Omental fat pad (tissue), 3 donors: ENCODE measurements at regions not wholly inside any gene's neighbourhood (a gene's known extent, or its start where the extent isn't known, plus 50 kb on each side); places are given as distances from the start of the nearest gene placed in this dataset.

Experiments
- ATAC-seq: fragments of 150-250 bp; one replicate; pipeline ENCODE4 v1.9.1; 2016; ENCODE audit warnings: mild to moderate bottlenecking, moderate library complexity; ENCODE audit not compliant: low FRiP score
- DNase-seq: peaks from one replicate; pipeline ENCODE4 v3.0.0-alpha.2; 2019; ENCODE audit warnings: low spot score
- TF ChIP-seq, protein P1 (sequence below), 3 donors: fragments of 450-650 bp; IDR thresholded peaks; one replicate each; pipeline ENCODE4 v1.5.1; 2016 to 2017; ENCODE audit warnings: antibody characterized with exemption in 3 of 3, mild to moderate bottlenecking in 3 of 3, moderate library complexity in 2 of 3

DNA sequence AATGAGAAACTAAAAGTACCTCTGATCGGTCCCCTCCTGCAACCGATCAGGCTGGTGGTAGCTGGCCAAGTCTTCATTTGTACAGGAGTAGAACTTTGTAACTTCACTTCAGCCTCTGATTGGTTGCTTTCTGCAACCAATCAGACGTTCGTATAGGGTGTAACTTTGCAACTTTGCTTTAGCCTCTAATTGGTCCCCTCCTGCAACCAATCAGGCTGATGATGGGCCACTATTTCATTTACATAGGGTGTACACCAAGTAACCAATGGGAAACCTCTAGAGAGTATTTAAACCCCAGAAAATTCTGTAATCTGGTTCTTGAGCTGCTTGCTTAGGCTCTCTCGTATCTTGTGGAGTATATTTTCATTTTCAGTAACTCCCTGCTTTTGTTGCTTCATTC lies 445.5 kb downstream of the MED10 start:
- no peak for DNase-seq
- ATAC-seq, result no peak
- TF ChIP-seq, protein P1, sequence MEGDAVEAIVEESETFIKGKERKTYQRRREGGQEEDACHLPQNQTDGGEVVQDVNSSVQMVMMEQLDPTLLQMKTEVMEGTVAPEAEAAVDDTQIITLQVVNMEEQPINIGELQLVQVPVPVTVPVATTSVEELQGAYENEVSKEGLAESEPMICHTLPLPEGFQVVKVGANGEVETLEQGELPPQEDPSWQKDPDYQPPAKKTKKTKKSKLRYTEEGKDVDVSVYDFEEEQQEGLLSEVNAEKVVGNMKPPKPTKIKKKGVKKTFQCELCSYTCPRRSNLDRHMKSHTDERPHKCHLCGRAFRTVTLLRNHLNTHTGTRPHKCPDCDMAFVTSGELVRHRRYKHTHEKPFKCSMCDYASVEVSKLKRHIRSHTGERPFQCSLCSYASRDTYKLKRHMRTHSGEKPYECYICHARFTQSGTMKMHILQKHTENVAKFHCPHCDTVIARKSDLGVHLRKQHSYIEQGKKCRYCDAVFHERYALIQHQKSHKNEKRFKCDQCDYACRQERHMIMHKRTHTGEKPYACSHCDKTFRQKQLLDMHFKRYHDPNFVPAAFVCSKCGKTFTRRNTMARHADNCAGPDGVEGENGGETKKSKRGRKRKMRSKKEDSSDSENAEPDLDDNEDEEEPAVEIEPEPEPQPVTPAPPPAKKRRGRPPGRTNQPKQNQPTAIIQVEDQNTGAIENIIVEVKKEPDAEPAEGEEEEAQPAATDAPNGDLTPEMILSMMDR (IDR thresholded peaks at IDR 0.05), result no peak

DNA sequence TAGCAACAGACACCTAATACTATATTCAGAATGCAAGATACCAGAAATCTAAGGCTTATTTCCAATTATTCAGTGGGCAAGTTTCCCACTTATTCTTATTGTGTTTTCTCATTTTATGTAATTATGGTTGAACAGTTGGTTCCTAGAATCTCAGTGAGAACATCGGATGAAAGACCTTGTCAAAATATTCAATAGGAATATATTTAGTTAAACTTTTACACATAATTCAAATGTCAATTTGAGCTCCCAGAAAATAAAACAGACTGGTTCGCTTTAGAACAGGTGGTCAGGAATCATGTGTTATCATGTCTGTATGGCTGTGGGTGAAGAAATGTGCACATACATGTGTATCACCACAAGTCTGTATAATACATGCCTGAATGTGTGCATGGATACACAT lies 447.8 kb downstream of the MED10 start:
- DNase-seq (no peak), ATAC-seq (no peak)
- TF ChIP-seq, protein P1 (IDR thresholded peaks at IDR 0.05), result no peak

DNA sequence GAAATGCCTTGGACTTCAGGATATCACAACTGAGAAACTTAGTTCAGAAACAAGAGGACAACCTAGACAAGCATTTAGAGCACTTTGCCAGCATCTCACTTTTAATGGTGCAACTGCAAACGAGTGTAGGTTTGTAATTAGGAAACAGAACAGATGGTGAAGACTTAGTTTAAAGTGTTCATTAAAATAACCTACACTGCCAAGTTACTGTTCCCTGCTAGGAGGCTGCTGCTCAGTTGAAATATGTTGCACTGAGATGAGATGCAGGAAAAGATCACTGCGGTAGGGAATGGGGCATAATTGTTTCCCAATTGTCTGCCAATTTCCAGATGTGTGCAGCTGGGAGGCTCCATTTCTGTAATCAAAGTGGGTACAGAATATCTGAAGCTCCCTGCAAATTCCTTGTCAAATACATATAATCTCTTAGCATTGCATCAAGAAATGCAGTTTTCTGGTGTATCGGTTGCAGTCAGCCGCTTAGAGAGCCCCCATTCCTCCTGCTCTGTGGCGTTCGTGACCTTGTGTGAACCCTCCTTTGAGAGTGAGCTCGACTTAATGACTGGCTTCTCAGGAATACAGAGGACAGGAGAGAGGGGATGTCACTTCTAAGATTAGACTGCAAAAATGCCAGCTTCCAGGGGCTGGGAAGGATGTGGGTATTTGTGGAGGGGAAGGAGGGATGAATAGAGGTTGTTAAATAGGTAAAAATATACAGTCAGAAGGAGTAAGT lies 448.9 kb downstream of the MED10 start:
- no peak for DNase-seq
- TF ChIP-seq, protein P1 (IDR thresholded peaks at IDR 0.05), result no peak
- no peak for ATAC-seq

DNA sequence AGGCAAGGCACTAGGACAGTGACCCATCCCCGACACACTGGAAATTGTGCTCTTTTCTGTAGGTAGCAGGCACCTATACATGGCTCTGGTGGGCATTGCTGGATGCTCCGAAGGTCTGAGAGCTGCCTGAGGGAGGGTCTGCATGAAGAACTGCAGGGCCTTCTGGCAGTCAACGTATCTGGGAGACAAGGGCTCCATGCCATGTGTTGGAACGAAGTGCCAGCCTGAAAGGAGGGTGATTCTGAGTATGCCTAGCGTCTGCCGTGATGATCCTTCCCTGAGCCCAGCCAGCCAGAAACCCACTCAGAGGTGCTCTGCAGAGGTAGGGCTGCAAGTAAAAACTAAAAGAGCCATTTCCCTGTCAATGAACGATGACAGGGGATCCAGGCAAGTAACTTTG lies 453.2 kb downstream of the MED10 start:
- ATAC-seq (no peak), DNase-seq (no peak)
- TF ChIP-seq, protein P1 (IDR thresholded peaks at IDR 0.05), result no peak

DNA sequence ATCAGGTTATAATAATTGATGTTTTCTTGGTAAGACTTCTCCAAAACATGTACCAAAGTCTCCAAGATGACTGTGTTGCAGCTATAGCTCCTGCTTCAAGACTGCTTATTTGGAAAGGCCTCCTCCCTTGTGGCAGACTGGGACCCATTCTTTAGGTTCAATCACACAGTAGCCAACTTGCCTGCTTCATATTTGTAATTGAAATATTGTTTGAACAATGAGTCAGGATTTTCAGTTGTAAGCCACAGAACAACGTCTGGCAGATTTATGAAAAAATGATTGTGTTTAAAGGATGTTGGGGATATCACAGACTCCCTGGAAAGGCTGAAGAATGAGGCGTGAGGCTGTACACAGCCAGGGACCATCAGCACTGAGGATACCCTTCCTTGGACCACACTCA lies 458.9 kb downstream of the MED10 start:
- TF ChIP-seq, protein P1 (IDR thresholded peaks at IDR 0.05), result no peak
- DNase-seq, result no peak

DNA sequence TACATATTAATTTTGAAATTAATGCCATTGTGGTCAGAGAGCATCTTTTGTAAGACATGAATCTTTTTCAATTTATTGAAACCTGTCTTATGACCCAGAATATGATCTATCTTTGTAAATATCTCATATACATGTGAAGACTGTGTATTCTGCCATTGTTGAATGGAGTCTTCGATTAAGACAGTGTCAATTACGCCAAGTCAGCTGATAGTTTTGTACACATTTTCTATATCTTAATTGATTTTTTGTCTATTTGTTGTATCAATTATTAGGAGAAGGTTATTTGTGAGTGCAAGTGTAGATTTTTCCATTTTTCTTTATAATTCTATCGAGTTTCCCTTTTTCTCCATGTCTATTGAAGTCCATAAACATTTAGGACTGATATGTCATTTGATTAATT lies 471.6 kb downstream of the MED10 start:
- no peak for ATAC-seq
- TF ChIP-seq, protein P1 (IDR thresholded peaks at IDR 0.05), result no peak
- no peak for DNase-seq

More for the DNA sequence above, 458.9 kb downstream of the MED10 start:
- no peak for ATAC-seq

DNA sequence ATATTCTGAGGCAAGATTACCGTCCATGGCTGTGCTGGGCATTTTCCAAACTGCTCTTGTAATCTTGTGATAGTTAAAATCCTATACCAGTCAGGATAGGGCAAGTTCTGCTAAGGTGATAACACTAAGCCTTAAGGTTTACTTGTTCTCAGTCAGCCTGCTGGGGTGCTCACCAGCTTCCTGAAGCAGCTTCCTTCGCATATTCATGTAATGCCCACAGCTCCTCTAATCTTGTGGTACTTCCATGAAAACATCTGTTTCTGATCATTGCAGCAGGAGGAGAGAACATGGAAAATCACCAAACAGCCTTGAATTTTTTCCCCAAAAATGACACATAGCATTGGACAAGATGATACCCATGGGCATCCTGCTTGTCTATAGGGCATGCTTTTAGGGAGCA lies 473.2 kb downstream of the MED10 start:
- ATAC-seq, result no peak
- TF ChIP-seq, protein P1 (IDR thresholded peaks at IDR 0.05), result no peak
- DNase-seq, result no peak
